ENCODE measurements at regions not wholly inside any gene's neighbourhood (a gene's known extent, or its start where the extent isn't known, plus 50 kb on each side); places are given as distances from the start of the nearest gene placed in this dataset.

DNA sequence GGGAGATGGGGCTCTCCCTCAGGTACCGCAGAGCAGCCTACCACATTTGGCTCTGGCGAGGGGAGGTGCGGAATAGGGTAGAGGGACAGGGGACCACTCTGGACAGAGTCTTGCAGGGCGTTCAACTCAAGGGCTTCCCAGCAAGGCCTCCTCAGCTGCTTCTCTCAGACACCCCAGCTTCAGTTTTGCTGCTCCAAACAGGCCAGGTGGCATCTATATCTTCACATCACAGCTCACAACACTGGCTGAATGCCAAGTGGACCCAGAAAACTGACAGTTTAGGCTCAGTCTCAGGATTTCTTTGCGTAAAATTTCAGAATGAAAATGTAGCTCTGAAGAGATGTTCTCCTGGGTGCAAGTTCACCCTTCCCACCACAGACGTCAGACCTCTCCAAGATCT lies 592.6 kb upstream of the ADAMTS16 start:
- no peaks in the 10 kb centered on the region for H3F3A ChIP-seq (replicated peaks; ENCODE audit: low read depth)
- Mint-ChIP-seq H3K36me3 (ENCODE audit: low read depth) (no peaks in the 10 kb centered on the region; the same call in 2 of the 3 replicates), H3K9me3 (no peaks in the 10 kb centered on the region; the same call in 2 of the 3 replicates), H3K4me1 (peaks cover 35% of the 10 kb centered on the region), H3K27me3 (ENCODE audit: insufficient read depth, low read depth, poor library complexity) (peaks cover 4% of the 10 kb centered on the region), H3K4me3 (no peak overlapping the region), H3K27ac (no peak overlapping the region)
- H3K27ac ChIP-seq (ENCODE audit: low read depth): no peak overlapping the region
- no peaks in the 10 kb centered on the region for H3K36me3 ChIP-seq (ENCODE audit: insufficient read depth)
- ATAC-seq (no peak), DNase-seq (ENCODE audit: low spot score) (no peak)
- peaks cover 23% of the 10 kb centered on the region; the same call in 1 of the 2 replicates for H3K4me1 ChIP-seq (ENCODE audit: insufficient read depth)
- no peaks in the 10 kb centered on the region for H3K27me3 ChIP-seq (ENCODE audit: insufficient read depth)
- no peaks in the 10 kb centered on the region for H4K20me1 ChIP-seq (replicated peaks; ENCODE audit: insufficient read depth)
- no peak overlapping the region for H2AFZ ChIP-seq
- H3K9me2 ChIP-seq (ENCODE audit: insufficient read depth): peaks cover 5% of the 10 kb centered on the region
- H3K4me3 ChIP-seq: no peak overlapping the region
- H3K4me2 ChIP-seq: no peak overlapping the region
- TF ChIP-seq, protein P1, sequence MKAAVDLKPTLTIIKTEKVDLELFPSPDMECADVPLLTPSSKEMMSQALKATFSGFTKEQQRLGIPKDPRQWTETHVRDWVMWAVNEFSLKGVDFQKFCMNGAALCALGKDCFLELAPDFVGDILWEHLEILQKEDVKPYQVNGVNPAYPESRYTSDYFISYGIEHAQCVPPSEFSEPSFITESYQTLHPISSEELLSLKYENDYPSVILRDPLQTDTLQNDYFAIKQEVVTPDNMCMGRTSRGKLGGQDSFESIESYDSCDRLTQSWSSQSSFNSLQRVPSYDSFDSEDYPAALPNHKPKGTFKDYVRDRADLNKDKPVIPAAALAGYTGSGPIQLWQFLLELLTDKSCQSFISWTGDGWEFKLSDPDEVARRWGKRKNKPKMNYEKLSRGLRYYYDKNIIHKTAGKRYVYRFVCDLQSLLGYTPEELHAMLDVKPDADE (IDR thresholded peaks at IDR 0.05): no peak
- TF ChIP-seq, protein P2, sequence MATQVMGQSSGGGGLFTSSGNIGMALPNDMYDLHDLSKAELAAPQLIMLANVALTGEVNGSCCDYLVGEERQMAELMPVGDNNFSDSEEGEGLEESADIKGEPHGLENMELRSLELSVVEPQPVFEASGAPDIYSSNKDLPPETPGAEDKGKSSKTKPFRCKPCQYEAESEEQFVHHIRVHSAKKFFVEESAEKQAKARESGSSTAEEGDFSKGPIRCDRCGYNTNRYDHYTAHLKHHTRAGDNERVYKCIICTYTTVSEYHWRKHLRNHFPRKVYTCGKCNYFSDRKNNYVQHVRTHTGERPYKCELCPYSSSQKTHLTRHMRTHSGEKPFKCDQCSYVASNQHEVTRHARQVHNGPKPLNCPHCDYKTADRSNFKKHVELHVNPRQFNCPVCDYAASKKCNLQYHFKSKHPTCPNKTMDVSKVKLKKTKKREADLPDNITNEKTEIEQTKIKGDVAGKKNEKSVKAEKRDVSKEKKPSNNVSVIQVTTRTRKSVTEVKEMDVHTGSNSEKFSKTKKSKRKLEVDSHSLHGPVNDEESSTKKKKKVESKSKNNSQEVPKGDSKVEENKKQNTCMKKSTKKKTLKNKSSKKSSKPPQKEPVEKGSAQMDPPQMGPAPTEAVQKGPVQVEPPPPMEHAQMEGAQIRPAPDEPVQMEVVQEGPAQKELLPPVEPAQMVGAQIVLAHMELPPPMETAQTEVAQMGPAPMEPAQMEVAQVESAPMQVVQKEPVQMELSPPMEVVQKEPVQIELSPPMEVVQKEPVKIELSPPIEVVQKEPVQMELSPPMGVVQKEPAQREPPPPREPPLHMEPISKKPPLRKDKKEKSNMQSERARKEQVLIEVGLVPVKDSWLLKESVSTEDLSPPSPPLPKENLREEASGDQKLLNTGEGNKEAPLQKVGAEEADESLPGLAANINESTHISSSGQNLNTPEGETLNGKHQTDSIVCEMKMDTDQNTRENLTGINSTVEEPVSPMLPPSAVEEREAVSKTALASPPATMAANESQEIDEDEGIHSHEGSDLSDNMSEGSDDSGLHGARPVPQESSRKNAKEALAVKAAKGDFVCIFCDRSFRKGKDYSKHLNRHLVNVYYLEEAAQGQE (IDR thresholded peaks at IDR 0.05; ENCODE audit: unreplicated experiment): no peak
- TF ChIP-seq NANOG (IDR thresholded peaks at IDR 0.05; ENCODE audit: borderline replicate concordance) (no peak), ZNF331 (CRISPR knock-in tag; IDR thresholded peaks at IDR 0.05; ENCODE audit: low read depth) (no peak), ZNF114 (CRISPR knock-in tag; IDR thresholded peaks at IDR 0.05) (no peak), STAT1 (IDR thresholded peaks at IDR 0.05; ENCODE audit: unreplicated experiment) (no peak), EZH2 (IDR thresholded peaks at IDR 0.05; ENCODE audit: low read depth, unreplicated experiment) (no peak), EZH2phosphoT487 (IDR thresholded peaks at IDR 0.05; ENCODE audit: unreplicated experiment) (no peak), POLR2AphosphoS5 (IDR thresholded peaks at IDR 0.05; ENCODE audit: low read depth) (no peak), CREB1 (CRISPR knock-in tag; IDR thresholded peaks at IDR 0.05; ENCODE audit: low read depth) (no peak)
- TF ChIP-seq, protein P3, sequence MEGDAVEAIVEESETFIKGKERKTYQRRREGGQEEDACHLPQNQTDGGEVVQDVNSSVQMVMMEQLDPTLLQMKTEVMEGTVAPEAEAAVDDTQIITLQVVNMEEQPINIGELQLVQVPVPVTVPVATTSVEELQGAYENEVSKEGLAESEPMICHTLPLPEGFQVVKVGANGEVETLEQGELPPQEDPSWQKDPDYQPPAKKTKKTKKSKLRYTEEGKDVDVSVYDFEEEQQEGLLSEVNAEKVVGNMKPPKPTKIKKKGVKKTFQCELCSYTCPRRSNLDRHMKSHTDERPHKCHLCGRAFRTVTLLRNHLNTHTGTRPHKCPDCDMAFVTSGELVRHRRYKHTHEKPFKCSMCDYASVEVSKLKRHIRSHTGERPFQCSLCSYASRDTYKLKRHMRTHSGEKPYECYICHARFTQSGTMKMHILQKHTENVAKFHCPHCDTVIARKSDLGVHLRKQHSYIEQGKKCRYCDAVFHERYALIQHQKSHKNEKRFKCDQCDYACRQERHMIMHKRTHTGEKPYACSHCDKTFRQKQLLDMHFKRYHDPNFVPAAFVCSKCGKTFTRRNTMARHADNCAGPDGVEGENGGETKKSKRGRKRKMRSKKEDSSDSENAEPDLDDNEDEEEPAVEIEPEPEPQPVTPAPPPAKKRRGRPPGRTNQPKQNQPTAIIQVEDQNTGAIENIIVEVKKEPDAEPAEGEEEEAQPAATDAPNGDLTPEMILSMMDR (conservative IDR thresholded peaks at IDR 0.05; ENCODE audit: low read depth in 2 of 2): no peak
- H3K79me2 ChIP-seq (replicated peaks; ENCODE audit: insufficient read depth): no peaks in the 10 kb centered on the region

All from GM23338 (cell line).